GM21528 (cell line): ENCODE measurements at regions not wholly inside any gene's neighbourhood (a gene's known extent, or its start where the extent isn't known, plus 50 kb on each side); places are given as distances from the start of the nearest gene placed in this dataset.
"Not testable (repeated sequence)": the region's sequence is repeated elsewhere in the genome, so short reads cannot be mapped to it uniquely, and the experiment has no call there.

ENCODE experiments used
- ATAC-seq: cut with Tn5 transposase; IDR thresholded peaks from one replicate; pipeline ENCODE4 v1.9.1; 2021; ENCODE audit warnings: mild to moderate bottlenecking, moderate library complexity; ENCODE audit not compliant: unreplicated experiment, low FRiP score

DNA sequence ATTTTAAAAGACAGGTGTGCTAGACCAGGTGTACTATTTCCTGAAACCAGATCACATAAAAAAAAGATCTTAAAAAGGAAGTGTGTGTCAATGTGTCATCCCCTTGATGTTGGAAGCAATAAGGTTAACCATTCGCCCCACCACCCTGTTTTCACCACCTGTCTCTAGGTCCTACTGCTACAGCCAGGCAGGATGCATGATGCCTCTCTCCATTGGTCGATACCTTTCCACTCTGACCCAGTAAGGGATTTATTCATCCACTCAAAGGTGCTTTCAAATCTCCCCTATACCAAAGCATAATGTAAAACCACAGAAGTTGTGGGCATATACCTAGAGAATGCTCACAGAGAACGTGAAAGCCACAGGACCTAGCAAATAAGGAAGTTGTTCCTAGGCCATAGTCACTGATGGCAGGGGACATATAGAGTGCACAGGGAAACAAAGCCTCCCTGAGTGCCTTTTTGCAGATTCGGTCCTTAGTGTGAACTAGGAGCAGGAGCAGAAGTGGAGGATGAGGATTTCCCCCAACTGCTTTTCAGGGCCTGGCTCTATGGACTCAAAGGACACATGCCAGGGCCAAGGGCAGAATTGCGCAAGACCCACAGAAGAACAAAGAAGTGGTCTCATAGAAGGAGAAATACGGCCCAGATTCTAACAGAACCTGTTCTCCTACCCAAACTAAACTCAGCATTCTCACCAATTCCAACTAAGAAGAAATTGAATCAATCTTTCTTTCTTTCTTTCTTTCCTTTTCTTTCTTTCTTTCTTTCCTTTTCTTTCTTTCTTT is 631.5 kb upstream of the NRP1 start:
- no peak for ATAC-seq

- no peak for ATAC-seq
These were observed 629.3 kb upstream of the NRP1 start for GRCh38 chr10:33963729-33964128.

DNA sequence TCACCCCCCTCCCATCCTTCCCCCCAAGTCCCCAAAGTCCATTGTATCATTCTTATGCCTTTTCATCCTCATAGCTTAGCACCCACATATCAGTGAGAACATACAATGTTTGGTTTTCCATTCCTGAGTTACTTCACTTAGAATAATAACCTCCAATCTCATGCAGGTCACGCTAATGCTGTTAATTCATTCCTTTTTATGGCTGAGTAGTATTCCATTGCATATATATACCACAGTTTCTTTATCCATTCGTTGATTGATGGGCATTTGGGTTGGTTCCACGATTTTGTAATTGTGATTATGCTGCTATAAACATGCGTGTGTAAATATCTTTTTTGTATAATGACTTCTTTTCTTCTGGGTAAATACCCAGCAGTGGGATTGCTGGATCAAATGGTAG is 621.9 kb upstream of the NRP1 start:
- ATAC-seq = not testable (repeated sequence)

DNA sequence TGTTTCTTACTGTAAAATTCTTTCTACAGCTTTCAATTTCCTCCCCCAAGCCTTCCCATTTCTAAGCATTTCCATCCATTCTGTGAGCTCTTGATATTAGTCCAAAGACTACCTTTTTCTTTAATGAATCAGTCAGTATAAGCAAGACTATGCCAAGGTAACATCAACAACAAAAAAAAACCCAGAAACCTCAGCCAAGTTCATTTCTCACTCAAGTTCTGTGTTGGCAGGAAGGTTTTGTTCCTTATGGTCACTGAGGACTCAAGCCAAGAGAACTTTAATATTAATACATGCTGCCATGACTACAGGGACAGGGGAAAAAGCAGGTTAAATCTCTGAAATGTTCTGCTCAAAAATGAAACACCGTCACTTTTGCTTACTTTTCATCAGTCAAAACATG is 621.2 kb upstream of the NRP1 start:
- ATAC-seq = no peak

DNA sequence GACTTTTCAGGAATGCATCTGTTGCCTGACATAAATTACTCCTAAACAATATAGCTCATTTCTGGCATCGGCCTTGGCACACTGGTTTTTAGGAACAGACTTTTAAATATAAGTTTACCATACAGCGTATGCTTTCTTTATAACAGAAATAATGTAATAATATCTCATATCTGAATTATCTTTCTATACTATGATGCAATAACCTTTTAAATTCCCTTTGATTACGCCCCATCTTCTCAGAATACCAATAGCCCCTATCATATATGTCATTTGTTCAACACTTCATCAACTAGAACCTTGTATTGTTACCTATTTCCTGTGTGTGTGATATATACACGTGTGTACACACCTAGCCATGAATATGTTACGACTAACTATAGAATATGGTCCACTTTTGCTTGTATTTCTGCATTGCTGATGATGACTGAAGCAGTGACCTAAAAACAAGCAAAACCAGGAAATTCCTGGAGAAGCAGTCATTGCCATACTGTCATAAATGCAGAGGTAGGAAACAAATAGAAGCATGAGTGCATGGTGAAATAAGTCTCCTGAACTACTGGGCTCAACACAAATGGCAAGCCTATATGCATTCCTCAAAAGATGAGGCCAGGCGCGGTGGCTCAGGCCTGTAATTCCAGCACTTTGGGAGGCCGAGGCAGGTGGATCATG is 618.4 kb upstream of the NRP1 start:
- ATAC-seq = no peak

DNA sequence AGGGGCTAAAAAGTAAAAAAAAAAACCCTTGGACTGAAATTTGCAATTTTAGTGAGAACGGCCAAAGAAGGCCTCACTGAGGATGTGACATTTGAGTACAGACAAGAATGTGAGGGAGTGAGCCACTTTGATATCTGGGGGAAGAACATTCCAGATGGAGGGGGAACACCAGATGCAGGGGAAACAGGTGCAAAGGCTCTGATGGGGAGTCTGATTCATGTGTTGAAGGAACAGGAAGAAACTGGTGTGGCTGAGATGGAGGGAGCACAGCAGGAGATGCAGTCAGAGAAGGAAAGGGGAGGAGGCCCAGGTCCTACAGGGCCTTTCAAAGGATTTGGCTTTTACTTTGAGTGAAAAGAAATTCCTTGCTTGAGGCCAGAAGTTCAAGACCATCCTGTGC is 615.7 kb upstream of the NRP1 start:
- ATAC-seq = no peak

GRCh38 chr10:33947544-33947943 is 613.1 kb upstream of the NRP1 start:
- no peak for ATAC-seq

- ATAC-seq = no peak
These were observed 610.6 kb upstream of the NRP1 start for GRCh38 chr10:33945051-33945450.

- no peak for ATAC-seq
These were observed 608.0 kb upstream of the NRP1 start for GRCh38 chr10:33942508-33942907.

GRCh38 chr10:33939892-33940291 is 605.4 kb upstream of the NRP1 start:
- no peak for ATAC-seq

DNA sequence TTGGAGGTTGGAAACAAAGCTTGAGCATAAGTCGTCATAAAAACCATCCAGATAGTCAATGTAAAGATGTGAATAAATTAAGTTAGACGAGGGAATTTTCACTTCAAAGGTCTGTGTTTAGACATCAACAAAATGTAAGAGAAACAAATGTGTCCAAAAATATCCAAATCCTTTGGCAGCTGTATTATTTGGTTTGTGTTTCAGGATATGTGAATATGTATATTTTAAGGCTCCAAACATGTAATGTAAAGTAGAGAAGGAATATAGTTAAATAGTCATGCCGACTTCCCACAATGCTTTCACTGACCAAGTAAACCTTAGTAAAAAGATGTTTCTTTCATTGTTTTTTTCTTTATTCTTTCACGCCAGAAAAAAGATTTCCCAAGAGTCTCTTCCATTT is 604.9 kb upstream of the NRP1 start:
- ATAC-seq = no peak

DNA sequence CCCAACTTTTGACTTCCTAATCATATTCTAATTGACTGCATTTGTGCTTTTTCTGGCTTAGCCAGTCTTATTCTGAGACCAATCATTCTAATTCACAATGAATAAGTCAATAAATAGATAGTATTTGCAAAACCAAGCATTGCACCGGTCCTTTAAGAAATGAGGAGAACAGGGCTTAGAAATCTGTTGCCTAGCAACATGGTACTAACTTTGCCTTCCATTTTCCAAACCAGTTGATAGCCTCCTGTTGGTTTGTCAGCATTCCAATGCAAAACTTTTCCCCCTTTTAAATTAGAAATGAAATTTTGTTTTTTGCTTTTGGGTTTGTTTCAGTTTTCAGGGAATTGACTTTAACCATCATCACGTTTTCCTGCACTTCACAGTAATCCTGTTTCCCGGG is 603.5 kb upstream of the NRP1 start:
- no peak for ATAC-seq

GRCh38 chr10:33937036-33937730 is 602.7 kb upstream of the NRP1 start:
- ATAC-seq = no peak

GRCh38 chr10:33935350-33935749 is 600.9 kb upstream of the NRP1 start:
- ATAC-seq = no peak

DNA sequence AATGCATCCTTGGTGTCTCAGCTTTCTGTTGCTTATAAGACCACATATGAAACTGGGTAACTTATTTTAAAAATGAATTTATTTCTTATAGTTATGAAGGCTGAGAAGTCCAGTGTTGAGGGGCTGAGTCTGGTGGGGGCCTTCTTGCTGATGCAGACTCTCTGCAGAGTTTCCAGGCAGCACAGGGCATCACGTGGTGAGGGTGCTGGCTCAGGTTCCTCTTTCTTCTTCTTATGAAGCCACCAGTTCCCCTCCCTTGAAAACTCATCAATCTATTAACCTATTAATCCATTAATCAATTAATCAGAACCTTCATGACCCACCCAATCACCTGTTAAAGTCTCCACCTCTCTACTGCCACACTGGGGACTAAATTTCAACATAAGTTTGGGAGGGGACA is 595.6 kb upstream of the NRP1 start:
- no peak for ATAC-seq

DNA sequence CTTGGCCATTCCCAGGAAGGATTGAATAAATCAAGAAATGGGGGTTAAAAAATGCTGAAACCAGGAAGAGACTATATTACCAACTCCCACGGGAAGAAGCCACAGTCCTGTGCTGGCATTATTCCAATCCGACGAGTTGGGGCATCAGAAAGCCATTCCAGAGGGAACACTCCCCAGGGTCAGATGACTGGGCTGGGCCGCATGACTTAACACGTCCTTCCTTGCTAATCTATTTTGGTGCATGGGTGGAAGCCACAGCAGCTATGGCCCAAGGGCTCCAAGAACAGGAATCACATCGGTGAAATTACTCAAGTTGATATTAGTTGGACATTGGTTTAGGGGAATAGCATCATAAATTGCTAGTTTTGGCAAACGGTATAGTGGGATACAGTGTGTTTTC is 592.9 kb upstream of the NRP1 start:
- no peak for ATAC-seq

DNA sequence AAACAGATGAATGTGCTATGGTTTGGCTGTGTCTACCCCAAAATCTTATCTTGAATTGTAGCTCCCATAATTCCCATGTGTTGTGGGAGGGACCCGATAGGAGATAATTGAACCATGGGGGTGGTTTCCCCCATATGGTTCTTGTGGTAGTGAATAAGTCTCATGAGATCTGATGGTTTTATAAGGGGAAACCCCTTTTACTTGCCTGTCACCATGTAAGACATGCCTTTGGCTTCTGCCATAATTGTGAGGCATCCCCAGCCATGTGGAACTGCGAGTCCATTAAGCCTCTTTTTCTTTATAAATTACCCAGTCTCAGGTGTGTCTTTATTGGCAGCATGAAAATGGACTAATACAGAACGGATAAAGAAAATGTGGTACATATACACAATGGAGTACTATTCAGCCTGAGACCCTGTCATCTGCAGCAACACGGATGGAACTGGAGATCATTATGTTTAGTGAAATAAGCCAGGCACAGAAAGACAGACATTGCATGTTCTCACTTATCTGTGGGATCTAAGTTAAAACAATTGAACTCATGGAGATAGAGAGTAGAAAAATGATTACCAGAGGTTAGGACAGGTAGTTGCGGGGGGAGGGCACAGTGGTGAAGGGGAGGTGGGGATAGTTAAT is 587.6 kb upstream of the NRP1 start:
- no peak for ATAC-seq

GRCh38 chr10:33920351-33920750 is 585.9 kb upstream of the NRP1 start:
- ATAC-seq = no peak

GRCh38 chr10:33919244-33919643 is 584.8 kb upstream of the NRP1 start:
- ATAC-seq = no peak

- ATAC-seq = no peak
These were observed 582.8 kb upstream of the NRP1 start for GRCh38 chr10:33917069-33917780.

DNA sequence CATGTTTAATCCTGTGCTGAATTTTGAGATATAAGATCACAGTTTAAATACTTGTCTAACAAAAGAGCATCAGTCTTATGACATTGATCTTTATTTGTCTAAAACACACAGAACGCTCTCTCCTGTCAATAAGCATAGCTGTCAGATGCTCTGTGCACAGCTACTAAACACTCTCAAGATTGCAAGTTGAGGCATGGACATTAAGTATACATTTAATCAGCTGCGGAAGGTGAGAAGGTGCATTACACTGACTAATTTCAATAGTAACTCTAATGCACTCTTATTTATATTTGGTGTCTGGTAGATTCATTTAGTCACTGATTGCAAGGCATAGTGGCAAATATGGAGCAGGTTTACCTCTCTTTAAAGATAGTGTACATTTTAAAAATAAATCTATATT is 580.3 kb upstream of the NRP1 start:
- no peak for ATAC-seq
